ENCODE measurements at regions not wholly inside any gene's neighbourhood (a gene's known extent, or its start where the extent isn't known, plus 50 kb on each side); places are given as distances from the start of the nearest gene placed in this dataset.

- H2BK20ac ChIP-seq (ENCODE audit: low read length), result no peak overlapping the region
- no peak overlapping the region for H2BK5ac ChIP-seq (ENCODE audit: low read depth, low read length)
- H4K5ac ChIP-seq (ENCODE audit: insufficient read length, low read depth, low read length), result no peak overlapping the region
- H3K27ac ChIP-seq (ENCODE audit: low read depth, low read length), result no peak overlapping the region
- no peaks in the 10 kb centered on the region for H3K9me3 ChIP-seq (ENCODE audit: insufficient read depth in 2 of 2, low read depth in 1 of 2, low read length in 1 of 2)
- no peak overlapping the region for H3K4me2 ChIP-seq (ENCODE audit: insufficient read depth in 1 of 2, low read depth in 2 of 2, low read length in 2 of 2)
- H3K4me3 ChIP-seq (ENCODE audit: extremely low read depth in 1 of 4, insufficient read depth in 2 of 4, low read depth in 3 of 4, low read length in 4 of 4), result no peak overlapping the region
- H2BK120ac ChIP-seq (replicated peaks; ENCODE audit: low read depth, low read length), result no peak overlapping the region
- H3K14ac ChIP-seq (ENCODE audit: insufficient read length), result no peak overlapping the region
- H2AFZ ChIP-seq (ENCODE audit: low read length), result no peak overlapping the region
- CTCF ChIA-PET (ENCODE audit: partially characterized antibody), result interaction anchor here (0.9 to 1.7 kb wide), 2 partner anchors 77 to 147 kb away, joined by 3 to 4 read pairs; no protein-coding TSS in a partner anchor
- H3K4ac ChIP-seq (replicated peaks; ENCODE audit: insufficient read length, low read depth, low read length), result no peak overlapping the region
- DNase-seq (ENCODE audit: low read depth in 1 of 2, low spot score in 2 of 2) (no peak), FAIRE-seq (no peak)
- H3K23ac ChIP-seq (ENCODE audit: insufficient read length), result no peak overlapping the region
- H3K79me1 ChIP-seq (ENCODE audit: low read depth, low read length), result no peaks in the 10 kb centered on the region
- no peaks in the 10 kb centered on the region; the same call in 1 of the 2 replicates for H3K23me2 ChIP-seq (ENCODE audit: low read depth, low read length)
- TF ChIP-seq CBX5 (IDR thresholded peaks at IDR 0.05; ENCODE audit: low read depth, low read length) (no peak), CBX8 (IDR thresholded peaks at IDR 0.05; ENCODE audit: borderline replicate concordance, low read depth, low read length) (no peak), SP1 (IDR thresholded peaks at IDR 0.05; ENCODE audit: low read depth, low read length) (no peak), BRCA1 (IDR thresholded peaks at IDR 0.05; ENCODE audit: low read depth, low read length) (no peak), CHD2 (IDR thresholded peaks at IDR 0.05; ENCODE audit: low read length) (no peak), RNF2 (IDR thresholded peaks at IDR 0.05; ENCODE audit: borderline replicate concordance, low read depth, low read length, missing control alignments, poor library complexity, severe bottlenecking) (no peak), PHF8 (conservative IDR thresholded peaks at IDR 0.05; ENCODE audit: low read depth, low read length) (no peak), SAP30 (IDR thresholded peaks at IDR 0.05; ENCODE audit: insufficient read depth, insufficient replicate concordance, low read length) (no peak), SIRT6 (IDR thresholded peaks at IDR 0.05; ENCODE audit: low read length) (no peak), ZNF274 (IDR thresholded peaks at IDR 0.05; ENCODE audit: borderline replicate concordance, extremely low read depth, low read length) (no peak)
- TF ChIP-seq, protein P1, sequence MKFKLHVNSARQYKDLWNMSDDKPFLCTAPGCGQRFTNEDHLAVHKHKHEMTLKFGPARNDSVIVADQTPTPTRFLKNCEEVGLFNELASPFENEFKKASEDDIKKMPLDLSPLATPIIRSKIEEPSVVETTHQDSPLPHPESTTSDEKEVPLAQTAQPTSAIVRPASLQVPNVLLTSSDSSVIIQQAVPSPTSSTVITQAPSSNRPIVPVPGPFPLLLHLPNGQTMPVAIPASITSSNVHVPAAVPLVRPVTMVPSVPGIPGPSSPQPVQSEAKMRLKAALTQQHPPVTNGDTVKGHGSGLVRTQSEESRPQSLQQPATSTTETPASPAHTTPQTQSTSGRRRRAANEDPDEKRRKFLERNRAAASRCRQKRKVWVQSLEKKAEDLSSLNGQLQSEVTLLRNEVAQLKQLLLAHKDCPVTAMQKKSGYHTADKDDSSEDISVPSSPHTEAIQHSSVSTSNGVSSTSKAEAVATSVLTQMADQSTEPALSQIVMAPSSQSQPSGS (IDR thresholded peaks at IDR 0.05; ENCODE audit: low read length), result no peak
- TF ChIP-seq, protein P2, sequence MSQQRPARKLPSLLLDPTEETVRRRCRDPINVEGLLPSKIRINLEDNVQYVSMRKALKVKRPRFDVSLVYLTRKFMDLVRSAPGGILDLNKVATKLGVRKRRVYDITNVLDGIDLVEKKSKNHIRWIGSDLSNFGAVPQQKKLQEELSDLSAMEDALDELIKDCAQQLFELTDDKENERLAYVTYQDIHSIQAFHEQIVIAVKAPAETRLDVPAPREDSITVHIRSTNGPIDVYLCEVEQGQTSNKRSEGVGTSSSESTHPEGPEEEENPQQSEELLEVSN (IDR thresholded peaks at IDR 0.05), result no peak
- no peak overlapping the region for H2BK12ac ChIP-seq (ENCODE audit: low read depth, low read length)
- no peak overlapping the region for H2AK5ac ChIP-seq (ENCODE audit: low read depth, low read length)
- no peak overlapping the region for H4K91ac ChIP-seq (replicated peaks; ENCODE audit: insufficient read length, low read length)
- H2BK15ac ChIP-seq (ENCODE audit: low read length), result no peak overlapping the region
- POLR2A ChIA-PET (ENCODE audit: partially characterized antibody), result no interaction called here
- 82% methylated on average over 7 of the region's 7 CpGs; no CpG with 5 or more reads in 1 of the 2 experiments for WGBS, 2 experiments (ENCODE audit: extremely low coverage in 1 of 2, insufficient coverage in 1 of 2, insufficient read length in 1 of 2, insufficient replicate concordance in 2 of 2, low coverage in 1 of 2, low lambda C conversion rate in 2 of 2, missing lambda C conversion rate in 1 of 2)
- no peaks in the 10 kb centered on the region for H3K27me3 ChIP-seq (replicated peaks in 1 of 4; ENCODE audit: control insufficient read depth in 3 of 4, extremely low read depth in 1 of 4, insufficient read depth in 3 of 4, low read length in 3 of 4)
- no peaks in the 10 kb centered on the region for H4K20me1 ChIP-seq (replicated peaks in 1 of 2; ENCODE audit: control insufficient read depth in 1 of 2, insufficient read depth in 2 of 2, low read length in 2 of 2)
- no peak overlapping the region for H3K56ac ChIP-seq (replicated peaks; ENCODE audit: insufficient read length, low read depth, low read length)
- no peaks in the 10 kb centered on the region for H3K79me2 ChIP-seq (ENCODE audit: control insufficient read depth in 1 of 2, insufficient read depth in 2 of 2, low read length in 2 of 2)
- no peak overlapping the region for H3K9ac ChIP-seq (replicated peaks in 1 of 4; ENCODE audit: extremely low read depth in 1 of 4, low read depth in 3 of 4, low read length in 3 of 4)
- no peaks in the 10 kb centered on the region for H3K36me3 ChIP-seq (ENCODE audit: control insufficient read depth in 2 of 4, insufficient read depth in 4 of 4, low read length in 3 of 4)
- no peak overlapping the region for H3K18ac ChIP-seq (ENCODE audit: extremely low read depth, low read length)
- no peak overlapping the region for H4K8ac ChIP-seq (ENCODE audit: extremely low read depth, insufficient read depth, low read length)
- no peaks in the 10 kb centered on the region for H3K4me1 ChIP-seq (replicated peaks in 1 of 4; ENCODE audit: control insufficient read depth in 3 of 4, insufficient read depth in 4 of 4, low read length in 3 of 4)
Measured at GRCh38 chr14:50010752-50011151, 105.6 kb downstream of the VCPKMT start.

All from H1 (cell line).